WTC11 (cell line): ENCODE measurements at regions not wholly inside any gene's neighbourhood (a gene's known extent, or its start where the extent isn't known, plus 50 kb on each side); places are given as distances from the start of the nearest gene placed in this dataset.

ENCODE experiments used
- ATAC-seq: fragments of 200-7000 bp; cut with Tn5 transposase; 2 replicates; pipeline ENCODE4 v1.10.0; 2021; ENCODE audit warnings: mild to moderate bottlenecking, moderate library complexity
- CTCF ChIA-PET: fragments of 300-600 bp; sonication (Branson Sonifier 250); formaldehyde crosslinking; loops from one replicate; lab custom pipeline; 2021; ENCODE audit warnings: antibody characterized with exemption; lab: Charles Lee
- POLR2A ChIA-PET: fragments of 350-600 bp; sonication (Branson Sonifier 250); formaldehyde crosslinking; loops from one replicate; lab custom pipeline; 2021; ENCODE audit warnings: antibody characterized with exemption; lab: Charles Lee
- DNase-seq: peaks from one replicate; pipeline ENCODE4 v3.0.0; 2021; ENCODE audit warnings: low spot score
- H3K27ac Mint-ChIP-seq: 2 replicates; pipeline ENCODE4 v1.8.0; 2021; ENCODE audit warnings: mixed read lengths
- H3K27me3 Mint-ChIP-seq: 2 replicates; pipeline ENCODE4 v1.8.0; 2021; ENCODE audit warnings: low read depth, mild to moderate bottlenecking, moderate library complexity, mixed read lengths
- H3K36me3 Mint-ChIP-seq: 2 replicates; pipeline ENCODE4 v1.8.0; 2021; ENCODE audit warnings: mixed read lengths
- H3K4me1 Mint-ChIP-seq: 2 replicates; pipeline ENCODE4 v1.8.0; 2022; ENCODE audit warnings: mixed read lengths
- H3K4me3 Mint-ChIP-seq: 2 replicates; pipeline ENCODE4 v1.8.0; 2021; ENCODE audit warnings: mild to moderate bottlenecking, moderate library complexity, mixed read lengths
- H3K9me3 Mint-ChIP-seq: 2 replicates; pipeline ENCODE4 v1.8.0; 2021; ENCODE audit warnings: mixed read lengths
- EMX1 ChIP-seq: fragments of 250-450 bp; sonication (Bioruptor Pico); IDR thresholded peaks from 2 replicates; pipeline ENCODE4 v1.8.0; 2021; ENCODE audit warnings: mild to moderate bottlenecking
- ESRRA ChIP-seq: sonication (generic); formaldehyde crosslinking; IDR thresholded peaks from 2 replicates; pipeline ENCODE4 v1.8.1; 2022; ENCODE audit warnings: mild to moderate bottlenecking, missing genetic modification reagents, borderline replicate concordance
- ETV6 ChIP-seq: sonication (generic); formaldehyde crosslinking; IDR thresholded peaks from 2 replicates; pipeline ENCODE4 v1.8.1; 2022; ENCODE audit warnings: mild to moderate bottlenecking, missing genetic modification reagents
- GABPB1 ChIP-seq: sonication (generic); formaldehyde crosslinking; IDR thresholded peaks from 2 replicates; pipeline ENCODE4 v1.8.1; 2023; ENCODE audit warnings: mild to moderate bottlenecking, missing genetic modification reagents
- GTF2I ChIP-seq: fragments of 250-450 bp; sonication (Bioruptor Pico); conservative IDR thresholded peaks from 2 replicates; pipeline ENCODE4 v1.4.0; 2021; ENCODE audit warnings: mild to moderate bottlenecking
- NFYB ChIP-seq: sonication (generic); formaldehyde crosslinking; conservative IDR thresholded peaks from 2 replicates; pipeline ENCODE4 v1.8.0; 2022; ENCODE audit warnings: low read depth, missing genetic modification reagents
- OVOL2 ChIP-seq: fragments of 250-450 bp; sonication (Bioruptor Pico); IDR thresholded peaks from 2 replicates; pipeline ENCODE4 v1.9.0; 2021; ENCODE audit warnings: mild to moderate bottlenecking, borderline replicate concordance
- SOX15 ChIP-seq: fragments of 250-450 bp; sonication (Bioruptor Pico); IDR thresholded peaks from 2 replicates; pipeline ENCODE4 v1.9.0; 2021; ENCODE audit warnings: mild to moderate bottlenecking
- SP1 ChIP-seq: sonication (generic); formaldehyde crosslinking; conservative IDR thresholded peaks from 2 replicates; pipeline ENCODE4 v1.8.1; 2022; ENCODE audit warnings: missing genetic modification reagents
- TP53 ChIP-seq: sonication (generic); formaldehyde crosslinking; IDR thresholded peaks from 2 replicates; pipeline ENCODE4 v1.8.1; 2023; ENCODE audit warnings: mild to moderate bottlenecking, missing genetic modification reagents
- ZNF121 ChIP-seq: sonication (generic); formaldehyde crosslinking; IDR thresholded peaks from 2 replicates; pipeline ENCODE4 v1.8.0; 2023; ENCODE audit warnings: missing genetic modification reagents
- ZNF416 ChIP-seq: fragments of 250-450 bp; sonication (Bioruptor Pico); IDR thresholded peaks from 2 replicates; pipeline ENCODE4 v1.9.0; 2021; ENCODE audit warnings: mild to moderate bottlenecking, inconsistent platforms
- TF ChIP-seq, protein P1 (sequence below): sonication (generic); formaldehyde crosslinking; IDR thresholded peaks from 2 replicates; pipeline ENCODE4 v1.8.1; 2023; ENCODE audit warnings: mild to moderate bottlenecking, missing genetic modification reagents
- TF ChIP-seq, protein P2 (sequence below): sonication (generic); formaldehyde crosslinking; IDR thresholded peaks from 2 replicates; pipeline ENCODE4 v1.8.0; 2022; ENCODE audit warnings: mild to moderate bottlenecking, missing genetic modification reagents
- TF ChIP-seq, protein P3 (sequence below): fragments of 200-600 bp; IDR thresholded peaks from 2 replicates; pipeline ENCODE4 v1.8.0; 2022; ENCODE audit warnings: antibody characterized with exemption
- TF ChIP-seq, protein P4 (sequence below): sonication (generic); formaldehyde crosslinking; IDR thresholded peaks from 2 replicates; pipeline ENCODE4 v1.8.0; 2022; ENCODE audit warnings: mild to moderate bottlenecking, missing genetic modification reagents
- TF ChIP-seq, protein P5 (sequence below): fragments of 250-450 bp; sonication (Bioruptor Pico); IDR thresholded peaks from 2 replicates; pipeline ENCODE4 v1.9.0; 2021; ENCODE audit warnings: moderate library complexity, mild to moderate bottlenecking, inconsistent platforms, borderline replicate concordance
- TF ChIP-seq, protein P6 (sequence below): sonication (generic); formaldehyde crosslinking; IDR thresholded peaks from 2 replicates; pipeline ENCODE4 v1.8.1; 2023; ENCODE audit warnings: mild to moderate bottlenecking, missing genetic modification reagents, moderate library complexity
- TF ChIP-seq, protein P7 (sequence below): fragments of 250-450 bp; sonication (Bioruptor Pico); IDR thresholded peaks from 2 replicates; pipeline ENCODE4 v1.8.0; 2021; ENCODE audit warnings: mild to moderate bottlenecking
- TF ChIP-seq, protein P8 (sequence below): sonication (generic); formaldehyde crosslinking; conservative IDR thresholded peaks from 2 replicates; pipeline ENCODE4 v1.8.1; 2023; ENCODE audit warnings: mild to moderate bottlenecking, low read depth, missing genetic modification reagents, moderate library complexity

DNA sequence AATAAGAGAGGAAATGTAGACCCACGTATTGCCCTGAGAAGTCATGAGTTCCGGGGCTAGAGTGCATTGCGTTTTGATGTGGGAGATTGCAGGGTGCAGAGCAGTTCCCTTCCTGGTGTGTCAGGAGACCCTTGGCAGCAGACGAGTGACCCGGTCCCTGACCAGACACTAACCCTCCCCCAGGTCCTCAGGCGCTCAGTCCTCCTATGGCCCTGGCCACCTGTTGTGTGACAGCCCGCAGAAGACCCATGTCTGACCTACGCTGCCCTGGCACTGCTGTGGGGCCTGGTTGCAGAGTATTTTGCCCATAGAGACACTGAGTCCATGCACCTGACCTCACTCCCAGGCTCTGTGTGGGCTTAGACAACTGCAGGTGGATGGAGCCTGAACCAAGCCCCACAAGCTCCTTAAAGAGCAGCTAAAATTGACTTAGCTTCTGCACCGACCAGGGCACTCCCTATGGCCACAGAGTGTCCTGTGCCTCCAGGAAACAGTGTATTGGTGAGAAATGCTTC, 833.8 kb downstream of the TBC1D22A start:
- Mint-ChIP-seq H3K27ac (no peak overlapping the region), H3K4me1 (peaks cover 8% of the 10 kb centered on the region), H3K4me3 (no peak overlapping the region), H3K9me3 (peaks cover 21% of the 10 kb centered on the region), H3K27me3 (peaks cover 3% of the 10 kb centered on the region), H3K36me3 (peaks cover 2% of the 10 kb centered on the region; the same call in 1 of the 2 replicates)
- DNase-seq = no peak
- POLR2A ChIA-PET = no interaction called here
- no peak for TF ChIP-seq GABPB1 (CRISPR knock-in tag)
- no peak for TF ChIP-seq EMX1 (CRISPR knock-in tag)
- TF ChIP-seq, protein P1, sequence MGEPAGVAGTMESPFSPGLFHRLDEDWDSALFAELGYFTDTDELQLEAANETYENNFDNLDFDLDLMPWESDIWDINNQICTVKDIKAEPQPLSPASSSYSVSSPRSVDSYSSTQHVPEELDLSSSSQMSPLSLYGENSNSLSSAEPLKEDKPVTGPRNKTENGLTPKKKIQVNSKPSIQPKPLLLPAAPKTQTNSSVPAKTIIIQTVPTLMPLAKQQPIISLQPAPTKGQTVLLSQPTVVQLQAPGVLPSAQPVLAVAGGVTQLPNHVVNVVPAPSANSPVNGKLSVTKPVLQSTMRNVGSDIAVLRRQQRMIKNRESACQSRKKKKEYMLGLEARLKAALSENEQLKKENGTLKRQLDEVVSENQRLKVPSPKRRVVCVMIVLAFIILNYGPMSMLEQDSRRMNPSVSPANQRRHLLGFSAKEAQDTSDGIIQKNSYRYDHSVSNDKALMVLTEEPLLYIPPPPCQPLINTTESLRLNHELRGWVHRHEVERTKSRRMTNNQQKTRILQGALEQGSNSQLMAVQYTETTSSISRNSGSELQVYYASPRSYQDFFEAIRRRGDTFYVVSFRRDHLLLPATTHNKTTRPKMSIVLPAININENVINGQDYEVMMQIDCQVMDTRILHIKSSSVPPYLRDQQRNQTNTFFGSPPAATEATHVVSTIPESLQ (CRISPR knock-in tag) = no peak
- no peak for ATAC-seq
- CTCF ChIA-PET = interaction anchor here (0.8 kb wide), 1 partner anchor 33 kb away, joined by 3 read pairs; no protein-coding TSS in a partner anchor

DNA sequence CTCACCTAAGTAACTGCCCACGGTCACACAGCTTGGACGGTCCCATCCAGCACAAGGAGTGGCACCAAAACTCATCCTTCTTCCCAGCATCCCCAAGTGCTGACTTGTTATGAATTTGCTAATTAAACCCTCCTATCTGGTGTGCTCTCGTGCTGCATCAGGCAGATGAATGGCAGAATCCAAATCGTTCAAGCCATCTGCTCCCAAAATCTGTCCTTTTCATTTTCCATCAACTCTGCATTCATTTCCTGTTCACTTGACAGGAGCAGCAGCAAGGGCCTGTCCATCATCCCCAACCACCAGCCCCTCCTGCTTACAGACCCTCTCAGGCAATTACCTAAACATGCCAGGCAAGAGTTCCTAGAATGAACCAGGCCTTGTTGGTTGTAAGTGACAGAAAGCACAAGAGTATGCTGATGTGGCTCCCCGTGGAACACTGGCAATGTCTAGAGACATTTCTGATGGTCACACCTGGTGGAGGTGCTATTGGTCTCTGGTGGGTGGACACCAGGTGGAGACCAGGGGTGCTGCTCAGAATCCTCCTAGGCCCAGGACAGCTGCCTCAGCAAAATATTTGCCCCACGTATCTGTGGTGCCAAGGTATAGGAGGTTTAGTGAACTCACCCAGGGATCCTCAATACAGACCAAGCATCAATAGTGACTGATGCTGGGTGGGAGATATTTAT, 832.5 kb downstream of the TBC1D22A start:
- Mint-ChIP-seq H3K4me1 (peaks cover 3% of the 10 kb centered on the region; the same call in 1 of the 2 replicates), H3K27me3 (peaks cover 3% of the 10 kb centered on the region), H3K36me3 (peaks cover 2% of the 10 kb centered on the region; the same call in 1 of the 2 replicates), H3K4me3 (no peak overlapping the region), H3K9me3 (peaks cover 21% of the 10 kb centered on the region), H3K27ac (no peak overlapping the region)
- TF ChIP-seq ESRRA (CRISPR knock-in tag) (no peak), TP53 (CRISPR knock-in tag) (no peak), GTF2I (CRISPR knock-in tag) (no peak), SOX15 (CRISPR knock-in tag) (no peak), ETV6 (CRISPR knock-in tag) (no peak), ZNF121 (CRISPR knock-in tag) (no peak)
- TF ChIP-seq, protein P2, sequence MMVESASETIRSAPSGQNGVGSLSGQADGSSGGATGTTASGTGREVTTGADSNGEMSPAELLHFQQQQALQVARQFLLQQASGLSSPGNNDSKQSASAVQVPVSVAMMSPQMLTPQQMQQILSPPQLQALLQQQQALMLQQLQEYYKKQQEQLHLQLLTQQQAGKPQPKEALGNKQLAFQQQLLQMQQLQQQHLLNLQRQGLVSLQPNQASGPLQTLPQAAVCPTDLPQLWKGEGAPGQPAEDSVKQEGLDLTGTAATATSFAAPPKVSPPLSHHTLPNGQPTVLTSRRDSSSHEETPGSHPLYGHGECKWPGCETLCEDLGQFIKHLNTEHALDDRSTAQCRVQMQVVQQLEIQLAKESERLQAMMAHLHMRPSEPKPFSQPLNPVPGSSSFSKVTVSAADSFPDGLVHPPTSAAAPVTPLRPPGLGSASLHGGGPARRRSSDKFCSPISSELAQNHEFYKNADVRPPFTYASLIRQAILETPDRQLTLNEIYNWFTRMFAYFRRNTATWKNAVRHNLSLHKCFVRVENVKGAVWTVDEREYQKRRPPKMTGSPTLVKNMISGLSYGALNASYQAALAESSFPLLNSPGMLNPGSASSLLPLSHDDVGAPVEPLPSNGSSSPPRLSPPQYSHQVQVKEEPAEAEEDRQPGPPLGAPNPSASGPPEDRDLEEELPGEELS (CRISPR knock-in tag) = no peak
- TF ChIP-seq, protein P3, sequence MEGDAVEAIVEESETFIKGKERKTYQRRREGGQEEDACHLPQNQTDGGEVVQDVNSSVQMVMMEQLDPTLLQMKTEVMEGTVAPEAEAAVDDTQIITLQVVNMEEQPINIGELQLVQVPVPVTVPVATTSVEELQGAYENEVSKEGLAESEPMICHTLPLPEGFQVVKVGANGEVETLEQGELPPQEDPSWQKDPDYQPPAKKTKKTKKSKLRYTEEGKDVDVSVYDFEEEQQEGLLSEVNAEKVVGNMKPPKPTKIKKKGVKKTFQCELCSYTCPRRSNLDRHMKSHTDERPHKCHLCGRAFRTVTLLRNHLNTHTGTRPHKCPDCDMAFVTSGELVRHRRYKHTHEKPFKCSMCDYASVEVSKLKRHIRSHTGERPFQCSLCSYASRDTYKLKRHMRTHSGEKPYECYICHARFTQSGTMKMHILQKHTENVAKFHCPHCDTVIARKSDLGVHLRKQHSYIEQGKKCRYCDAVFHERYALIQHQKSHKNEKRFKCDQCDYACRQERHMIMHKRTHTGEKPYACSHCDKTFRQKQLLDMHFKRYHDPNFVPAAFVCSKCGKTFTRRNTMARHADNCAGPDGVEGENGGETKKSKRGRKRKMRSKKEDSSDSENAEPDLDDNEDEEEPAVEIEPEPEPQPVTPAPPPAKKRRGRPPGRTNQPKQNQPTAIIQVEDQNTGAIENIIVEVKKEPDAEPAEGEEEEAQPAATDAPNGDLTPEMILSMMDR = no peak
- DNase-seq = no peak
- CTCF ChIA-PET = no interaction called here
- POLR2A ChIA-PET = no interaction called here
- no peak for ATAC-seq

DNA sequence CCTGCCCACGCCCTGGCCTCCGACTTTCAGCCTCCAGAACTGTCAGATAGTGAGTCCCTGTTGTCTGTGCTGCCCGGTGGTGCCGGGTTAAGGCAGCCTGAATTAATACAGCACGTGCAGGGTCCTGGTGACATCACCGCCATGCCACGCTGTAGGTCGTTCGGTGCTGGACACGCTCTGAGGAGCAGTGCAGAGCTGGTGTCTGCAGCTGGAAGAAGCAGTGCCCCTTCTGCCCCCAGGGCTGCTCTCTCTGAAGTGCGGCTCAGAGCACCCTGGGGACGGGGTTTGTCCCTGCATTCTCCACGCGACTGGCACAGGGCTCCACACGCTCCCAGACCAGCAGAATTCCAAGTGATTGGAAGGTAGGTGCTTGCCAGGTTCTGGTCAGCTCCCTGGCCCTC, 831.5 kb downstream of the TBC1D22A start:
- no peak for DNase-seq
- POLR2A ChIA-PET = no interaction called here
- H3K27ac Mint-ChIP-seq = no peak overlapping the region
- no peak for ATAC-seq
- peaks cover 9% of the 10 kb centered on the region for H3K36me3 Mint-ChIP-seq
- H3K9me3 Mint-ChIP-seq = peaks cover 29% of the 10 kb centered on the region
- CTCF ChIA-PET = no interaction called here
- H3K4me1 Mint-ChIP-seq = no peaks in the 10 kb centered on the region
- no peak overlapping the region for H3K4me3 Mint-ChIP-seq
- H3K27me3 Mint-ChIP-seq = peaks cover 8% of the 10 kb centered on the region
- TF ChIP-seq ZNF416 (CRISPR knock-in tag) = no peak
- TF ChIP-seq, protein P4, sequence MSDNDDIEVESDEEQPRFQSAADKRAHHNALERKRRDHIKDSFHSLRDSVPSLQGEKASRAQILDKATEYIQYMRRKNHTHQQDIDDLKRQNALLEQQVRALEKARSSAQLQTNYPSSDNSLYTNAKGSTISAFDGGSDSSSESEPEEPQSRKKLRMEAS = no peak
- TF ChIP-seq, protein P5, sequence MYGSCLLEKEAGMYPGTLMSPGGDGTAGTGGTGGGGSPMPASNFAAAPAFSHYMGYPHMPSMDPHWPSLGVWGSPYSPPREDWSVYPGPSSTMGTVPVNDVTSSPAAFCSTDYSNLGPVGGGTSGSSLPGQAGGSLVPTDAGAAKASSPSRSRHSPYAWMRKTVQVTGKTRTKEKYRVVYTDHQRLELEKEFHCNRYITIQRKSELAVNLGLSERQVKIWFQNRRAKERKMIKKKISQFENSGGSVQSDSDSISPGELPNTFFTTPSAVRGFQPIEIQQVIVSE (CRISPR knock-in tag) = no peak
- TF ChIP-seq, protein P6, sequence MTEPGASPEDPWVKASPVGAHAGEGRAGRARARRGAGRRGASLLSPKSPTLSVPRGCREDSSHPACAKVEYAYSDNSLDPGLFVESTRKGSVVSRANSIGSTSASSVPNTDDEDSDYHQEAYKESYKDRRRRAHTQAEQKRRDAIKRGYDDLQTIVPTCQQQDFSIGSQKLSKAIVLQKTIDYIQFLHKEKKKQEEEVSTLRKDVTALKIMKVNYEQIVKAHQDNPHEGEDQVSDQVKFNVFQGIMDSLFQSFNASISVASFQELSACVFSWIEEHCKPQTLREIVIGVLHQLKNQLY (CRISPR knock-in tag) = no peak
- TF ChIP-seq SP1 (CRISPR knock-in tag) = no peak
- TF ChIP-seq NFYB = no peak
- TF ChIP-seq OVOL2 = no peak
- TF ChIP-seq, protein P7, sequence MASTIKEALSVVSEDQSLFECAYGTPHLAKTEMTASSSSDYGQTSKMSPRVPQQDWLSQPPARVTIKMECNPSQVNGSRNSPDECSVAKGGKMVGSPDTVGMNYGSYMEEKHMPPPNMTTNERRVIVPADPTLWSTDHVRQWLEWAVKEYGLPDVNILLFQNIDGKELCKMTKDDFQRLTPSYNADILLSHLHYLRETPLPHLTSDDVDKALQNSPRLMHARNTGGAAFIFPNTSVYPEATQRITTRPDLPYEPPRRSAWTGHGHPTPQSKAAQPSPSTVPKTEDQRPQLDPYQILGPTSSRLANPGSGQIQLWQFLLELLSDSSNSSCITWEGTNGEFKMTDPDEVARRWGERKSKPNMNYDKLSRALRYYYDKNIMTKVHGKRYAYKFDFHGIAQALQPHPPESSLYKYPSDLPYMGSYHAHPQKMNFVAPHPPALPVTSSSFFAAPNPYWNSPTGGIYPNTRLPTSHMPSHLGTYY (CRISPR knock-in tag) = no peak
- TF ChIP-seq, protein P8, sequence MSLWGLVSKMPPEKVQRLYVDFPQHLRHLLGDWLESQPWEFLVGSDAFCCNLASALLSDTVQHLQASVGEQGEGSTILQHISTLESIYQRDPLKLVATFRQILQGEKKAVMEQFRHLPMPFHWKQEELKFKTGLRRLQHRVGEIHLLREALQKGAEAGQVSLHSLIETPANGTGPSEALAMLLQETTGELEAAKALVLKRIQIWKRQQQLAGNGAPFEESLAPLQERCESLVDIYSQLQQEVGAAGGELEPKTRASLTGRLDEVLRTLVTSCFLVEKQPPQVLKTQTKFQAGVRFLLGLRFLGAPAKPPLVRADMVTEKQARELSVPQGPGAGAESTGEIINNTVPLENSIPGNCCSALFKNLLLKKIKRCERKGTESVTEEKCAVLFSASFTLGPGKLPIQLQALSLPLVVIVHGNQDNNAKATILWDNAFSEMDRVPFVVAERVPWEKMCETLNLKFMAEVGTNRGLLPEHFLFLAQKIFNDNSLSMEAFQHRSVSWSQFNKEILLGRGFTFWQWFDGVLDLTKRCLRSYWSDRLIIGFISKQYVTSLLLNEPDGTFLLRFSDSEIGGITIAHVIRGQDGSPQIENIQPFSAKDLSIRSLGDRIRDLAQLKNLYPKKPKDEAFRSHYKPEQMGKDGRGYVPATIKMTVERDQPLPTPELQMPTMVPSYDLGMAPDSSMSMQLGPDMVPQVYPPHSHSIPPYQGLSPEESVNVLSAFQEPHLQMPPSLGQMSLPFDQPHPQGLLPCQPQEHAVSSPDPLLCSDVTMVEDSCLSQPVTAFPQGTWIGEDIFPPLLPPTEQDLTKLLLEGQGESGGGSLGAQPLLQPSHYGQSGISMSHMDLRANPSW (CRISPR knock-in tag) = no peak
